Neural progenitor cell (in vitro differentiated cells): ENCODE measurements at regions not wholly inside any gene's neighbourhood (a gene's known extent, or its start where the extent isn't known, plus 50 kb on each side); places are given as distances from the start of the nearest gene placed in this dataset.

Experiments
- CTCF ChIP-seq: fragments of 200-600 bp; sonication (generic); IDR thresholded peaks from 2 replicates; pipeline ENCODE4 v1.5.1; 2017; ENCODE audit warnings: antibody characterized with exemption, mild to moderate bottlenecking
- EZH2phosphoT487 ChIP-seq: fragments of 200-600 bp; sonication (generic); IDR thresholded peaks from 2 replicates; pipeline ENCODE4 v1.6.1; 2017; ENCODE audit warnings: antibody characterized with exemption

GRCh38 chr4:160980091-160980490 lies 1183.7 kb downstream of the FSTL5 start:
- TF ChIP-seq CTCF (no peak), EZH2phosphoT487 (no peak)
